GM19463 (cell line): ENCODE measurements at regions not wholly inside any gene's neighbourhood (a gene's known extent, or its start where the extent isn't known, plus 50 kb on each side); places are given as distances from the start of the nearest gene placed in this dataset.

Experiments used
- ATAC-seq: cut with Tn5 transposase; IDR thresholded peaks from one replicate; pipeline ENCODE4 v1.9.1; 2021; ENCODE audit warnings: mild to moderate bottlenecking, moderate library complexity; ENCODE audit not compliant: unreplicated experiment

DNA sequence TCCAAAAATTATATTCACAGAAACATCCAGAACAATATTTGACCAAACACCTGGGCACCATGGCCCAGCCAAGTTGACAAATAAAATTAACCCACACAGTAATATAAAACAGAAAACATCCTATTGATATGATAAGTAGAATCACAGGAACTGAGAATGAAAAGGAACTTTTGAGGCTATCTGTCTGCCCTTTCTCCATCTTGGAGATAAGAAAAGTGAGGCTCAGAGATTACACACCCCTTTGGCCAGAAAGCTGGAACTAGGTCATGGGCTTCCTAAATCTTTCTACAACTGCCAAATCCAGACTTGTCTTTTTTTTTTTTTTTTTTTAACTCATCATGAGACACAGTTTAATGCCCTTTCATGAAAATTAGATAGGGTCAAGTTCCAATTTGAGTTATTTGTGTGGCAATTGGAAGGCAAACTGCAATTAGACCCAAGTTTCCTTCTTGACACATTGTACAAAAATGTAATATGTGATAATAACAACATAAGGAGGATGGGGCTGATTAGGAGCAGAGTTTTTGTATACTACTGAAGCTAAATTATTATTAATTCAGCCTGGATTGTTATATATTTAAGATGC is 137.2 kb downstream of the RPL22L1 start:
- ATAC-seq = no peak

- no peak for ATAC-seq
Observed at GRCh38 chr3:170731281-170731680, 138.7 kb downstream of the RPL22L1 start.

DNA sequence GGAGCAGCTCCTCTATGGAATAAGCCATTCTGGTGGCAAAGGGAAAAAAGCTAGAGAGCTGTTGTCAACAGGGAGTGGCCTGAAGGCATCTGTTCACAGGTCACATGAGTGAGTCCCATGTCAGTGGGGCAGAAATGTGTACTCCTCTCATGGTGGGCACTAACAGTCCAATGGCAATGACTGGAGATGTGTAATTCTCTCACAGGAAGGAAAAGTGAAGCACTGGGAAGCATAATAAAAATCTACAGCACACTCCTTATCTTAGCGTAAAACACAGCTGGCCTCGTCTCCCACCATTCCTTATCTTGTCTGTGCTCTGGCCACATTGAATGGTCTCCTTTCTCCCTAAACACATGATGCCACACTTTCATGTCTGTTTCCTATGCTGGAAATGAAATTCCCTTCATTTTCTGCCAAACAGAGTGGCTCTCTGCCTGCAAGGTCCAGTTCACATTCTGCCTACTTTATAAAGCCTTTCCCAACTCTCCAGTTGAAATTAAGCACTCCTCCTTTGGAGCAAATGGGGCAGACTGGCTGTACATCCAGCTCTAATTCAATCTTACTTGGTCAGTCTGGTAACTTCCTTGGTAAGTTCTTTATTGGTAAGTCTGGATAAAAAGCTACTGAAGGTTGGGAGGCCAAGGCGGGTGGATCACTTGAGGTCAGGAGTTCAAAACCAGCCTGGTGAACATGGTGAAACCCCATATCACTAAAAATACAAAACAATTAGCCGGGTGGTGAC is 139.8 kb downstream of the RPL22L1 start:
- no peak for ATAC-seq

DNA sequence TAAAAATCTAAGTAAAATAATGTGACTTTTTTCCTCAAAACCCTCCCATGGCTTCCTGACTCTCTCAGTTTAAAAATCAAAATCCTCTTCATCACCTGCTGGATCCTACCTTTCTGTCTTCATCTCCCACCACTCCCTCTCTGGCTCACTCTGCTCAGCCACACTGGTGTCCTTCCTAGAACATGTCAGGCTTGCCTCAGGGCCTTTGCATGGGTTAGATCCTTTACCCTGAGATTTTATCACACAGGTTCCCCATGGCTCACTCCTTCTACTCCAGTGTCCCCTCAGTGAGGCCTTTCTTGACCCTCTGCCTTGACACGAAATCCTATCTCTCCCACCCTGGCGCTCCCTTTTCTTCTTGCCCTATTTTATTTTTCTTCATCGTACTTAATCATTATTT is 141.8 kb downstream of the RPL22L1 start:
- ATAC-seq = no peak

DNA sequence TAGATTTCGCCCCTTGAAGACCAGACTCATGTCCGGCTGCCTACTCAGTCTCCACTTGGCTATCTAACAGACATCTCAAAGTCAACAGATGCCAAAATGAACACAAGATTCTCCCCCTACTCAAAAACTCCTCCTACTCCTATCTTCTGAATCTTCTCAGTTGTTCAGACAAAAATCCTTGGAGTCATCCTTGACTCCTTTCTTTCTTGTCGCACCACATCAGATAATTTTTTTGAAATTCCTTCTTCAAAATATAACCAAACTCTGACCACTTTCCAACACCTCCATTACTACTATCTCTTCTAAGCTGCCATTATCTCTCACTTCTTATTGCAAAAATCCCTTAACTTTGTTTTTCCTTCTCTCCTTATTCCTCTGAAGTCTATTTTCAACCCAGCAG is 141.9 kb upstream of the SLC7A14 start:
- no peak for ATAC-seq

- ATAC-seq = no peak
Observed at GRCh38 chr3:170726976-170727661, 141.2 kb upstream of the SLC7A14 start.

DNA sequence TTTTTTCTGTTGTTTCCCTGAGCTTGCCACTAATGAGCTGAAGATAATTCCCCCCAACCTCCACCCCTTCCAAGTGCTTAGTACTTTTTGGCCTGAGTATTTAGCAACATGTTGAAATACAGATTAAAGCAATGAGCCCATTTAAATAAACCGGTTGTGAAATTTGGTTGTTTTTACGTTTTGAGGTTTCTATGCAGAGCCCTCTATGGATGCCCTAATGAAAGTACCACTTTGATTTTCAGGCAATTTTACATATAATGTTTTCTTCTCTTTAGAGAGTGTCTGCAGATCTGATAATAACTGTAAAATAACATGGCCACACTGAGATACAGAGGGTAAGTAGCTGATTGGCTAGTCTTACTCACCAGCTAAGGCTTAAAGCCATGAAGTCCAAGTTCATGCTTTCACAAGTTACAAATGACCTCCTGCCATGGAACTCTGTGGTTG is 139.4 kb upstream of the SLC7A14 start:
- no peak for ATAC-seq

- ATAC-seq = no peak
Observed at GRCh38 chr3:170724599-170725280, 138.9 kb upstream of the SLC7A14 start.

DNA sequence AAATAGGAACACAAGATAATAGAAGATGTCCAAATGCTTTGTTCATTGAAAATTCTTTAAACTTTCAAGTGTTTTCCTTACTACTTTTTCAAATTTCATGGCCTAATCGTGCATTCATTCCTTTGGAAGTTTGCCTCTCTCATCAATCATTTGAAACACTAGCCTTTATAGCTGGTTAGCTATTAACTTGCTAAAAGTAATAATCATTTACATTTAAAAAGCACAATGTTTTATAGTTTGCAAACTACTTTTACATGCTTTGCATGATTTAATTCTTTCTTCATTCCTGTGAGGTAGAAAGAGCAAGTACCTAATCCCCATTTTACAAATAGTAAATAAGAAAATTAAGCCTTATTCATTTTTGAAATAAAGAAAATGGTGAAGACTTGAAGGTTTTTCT is 137.4 kb upstream of the SLC7A14 start:
- ATAC-seq = no peak

DNA sequence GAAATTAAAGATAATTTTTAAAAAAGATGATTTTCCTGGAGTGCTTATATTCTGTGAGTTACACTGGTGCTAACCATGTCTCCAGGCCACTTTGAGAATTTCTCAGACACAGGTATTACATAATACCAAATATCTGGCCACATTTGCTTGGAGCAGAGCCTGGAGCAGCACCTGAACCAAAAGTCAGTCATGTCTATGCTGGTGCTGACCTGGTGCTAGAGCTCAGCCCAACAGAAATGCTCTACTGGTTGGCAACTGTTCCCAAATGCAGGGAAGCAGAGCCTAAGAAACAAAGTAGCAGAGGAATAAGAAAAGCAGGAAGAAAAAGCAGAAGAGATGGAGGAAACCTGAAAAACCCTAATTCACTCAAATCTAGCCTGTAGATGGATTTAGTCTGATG is 135.7 kb upstream of the SLC7A14 start:
- ATAC-seq = no peak

- ATAC-seq = no peak
Observed at GRCh38 chr3:170719300-170719699, 133.4 kb upstream of the SLC7A14 start.

DNA sequence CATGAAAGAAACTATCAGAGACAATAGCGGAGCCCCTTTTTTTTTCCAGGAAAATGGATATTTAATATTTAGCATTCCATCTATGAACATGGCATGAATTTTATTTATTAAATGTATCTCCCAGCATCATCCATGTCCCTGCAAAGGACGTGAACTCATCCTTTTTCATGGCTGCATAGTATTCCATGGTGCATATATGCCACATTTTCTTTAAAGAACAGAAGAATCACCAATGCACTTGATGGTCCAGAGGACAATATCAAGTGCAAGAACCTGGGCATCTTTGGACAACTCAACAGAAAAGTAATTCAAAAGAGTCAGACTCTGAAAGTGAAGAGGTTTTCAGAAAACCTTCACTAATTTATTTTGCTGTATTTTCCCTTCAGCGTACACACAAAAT is 133.0 kb upstream of the SLC7A14 start:
- no peak for ATAC-seq

- ATAC-seq = no peak
Observed at GRCh38 chr3:170717410-170718402, 131.8 kb upstream of the SLC7A14 start.

- ATAC-seq = no peak
Observed at GRCh38 chr3:170716172-170716805, 130.4 kb upstream of the SLC7A14 start.

GRCh38 chr3:170714562-170715535 is 129.0 kb upstream of the SLC7A14 start:
- ATAC-seq = no peak

- no peak for ATAC-seq
Observed at GRCh38 chr3:170714122-170714521, 128.2 kb upstream of the SLC7A14 start.

- no peak for ATAC-seq
Observed at GRCh38 chr3:170713653-170714052, 127.8 kb upstream of the SLC7A14 start.

GRCh38 chr3:170712798-170713197 is 126.9 kb upstream of the SLC7A14 start:
- no peak for ATAC-seq

GRCh38 chr3:170712336-170712735 is 126.5 kb upstream of the SLC7A14 start:
- no peak for ATAC-seq
